ENCODE measurements at regions not wholly inside any gene's neighbourhood (a gene's known extent, or its start where the extent isn't known, plus 50 kb on each side); places are given as distances from the start of the nearest gene placed in this dataset.

GRCh38 chr17:72481572-72481971, 360.8 kb downstream of the SOX9 start:
- TF ChIP-seq EZH2 (IDR thresholded peaks at IDR 0.05; ENCODE audit: low read length, missing control alignments): no peak
- no peak for TF ChIP-seq CTCF (conservative IDR thresholded peaks at IDR 0.05 in 1 of 2, IDR thresholded peaks at IDR 0.05 in 1 of 2; ENCODE audit: low read depth in 1 of 2, low read length in 2 of 2)
- Histone ChIP-seq H3K4me3 (replicated peaks in 1 of 4; ENCODE audit: control extremely low read depth in 1 of 4, insufficient read depth in 1 of 4, low read depth in 3 of 4, low read length in 4 of 4) (no peak overlapping the region), H3K79me2 (ENCODE audit: control insufficient read depth, insufficient read depth, low read length) (no peaks in the 10 kb centered on the region), H4K20me1 (ENCODE audit: control insufficient read depth, extremely low read depth, insufficient read depth, low read length) (no peaks in the 10 kb centered on the region), H3K4me2 (ENCODE audit: extremely low read depth, insufficient read depth, low read length) (no peak overlapping the region), H3K27me3 (ENCODE audit: control insufficient read depth, insufficient read depth, low read length) (no peaks in the 10 kb centered on the region), H3K9me3 (ENCODE audit: control insufficient read depth, insufficient read depth, low read depth, low read length) (no peaks in the 10 kb centered on the region), H3K9ac (ENCODE audit: insufficient read depth, low read length) (no peak overlapping the region), H3K36me3 (ENCODE audit: control insufficient read depth, insufficient read depth, low read length) (no peaks in the 10 kb centered on the region), H3K27ac (ENCODE audit: insufficient read depth, low read length) (no peak overlapping the region), H3K4me1 (ENCODE audit: control insufficient read depth, extremely low read depth, insufficient read depth, low read length) (no peaks in the 10 kb centered on the region), H2AFZ (ENCODE audit: low read length) (no peak overlapping the region)
- no peak for DNase-seq (ENCODE audit: low read depth in 2 of 2)

GRCh38 chr17:72485596-72485995, 364.8 kb downstream of the SOX9 start:
- no peak for TF ChIP-seq EZH2 (IDR thresholded peaks at IDR 0.05; ENCODE audit: low read length, missing control alignments)
- no peak for TF ChIP-seq CTCF (conservative IDR thresholded peaks at IDR 0.05 in 1 of 2, IDR thresholded peaks at IDR 0.05 in 1 of 2; ENCODE audit: low read depth in 1 of 2, low read length in 2 of 2)
- Histone ChIP-seq H3K36me3 (ENCODE audit: control insufficient read depth, insufficient read depth, low read length) (no peaks in the 10 kb centered on the region), H3K4me3 (replicated peaks in 1 of 4; ENCODE audit: control extremely low read depth in 1 of 4, insufficient read depth in 1 of 4, low read depth in 3 of 4, low read length in 4 of 4) (no peak overlapping the region), H3K4me2 (ENCODE audit: extremely low read depth, insufficient read depth, low read length) (no peak overlapping the region), H4K20me1 (ENCODE audit: control insufficient read depth, extremely low read depth, insufficient read depth, low read length) (no peaks in the 10 kb centered on the region), H3K9ac (ENCODE audit: insufficient read depth, low read length) (no peak overlapping the region), H3K4me1 (ENCODE audit: control insufficient read depth, extremely low read depth, insufficient read depth, low read length) (no peaks in the 10 kb centered on the region), H3K27me3 (ENCODE audit: control insufficient read depth, insufficient read depth, low read length) (no peaks in the 10 kb centered on the region), H3K27ac (ENCODE audit: insufficient read depth, low read length) (no peak overlapping the region), H3K9me3 (ENCODE audit: control insufficient read depth, insufficient read depth, low read depth, low read length) (no peaks in the 10 kb centered on the region), H3K79me2 (ENCODE audit: control insufficient read depth, insufficient read depth, low read length) (no peaks in the 10 kb centered on the region), H2AFZ (ENCODE audit: low read length) (no peak overlapping the region)
- no peak for DNase-seq (ENCODE audit: low read depth in 2 of 2)

GRCh38 chr17:72486806-72487205, 366.0 kb downstream of the SOX9 start:
- H3K9ac ChIP-seq (ENCODE audit: insufficient read depth, low read length): no peak overlapping the region
- no peak for DNase-seq (ENCODE audit: low read depth in 2 of 2)
- H3K27ac ChIP-seq (ENCODE audit: insufficient read depth, low read length): no peak overlapping the region
- H3K9me3 ChIP-seq (ENCODE audit: control insufficient read depth, insufficient read depth, low read depth, low read length): no peaks in the 10 kb centered on the region
- no peaks in the 10 kb centered on the region for H3K79me2 ChIP-seq (ENCODE audit: control insufficient read depth, insufficient read depth, low read length)
- H3K36me3 ChIP-seq (ENCODE audit: control insufficient read depth, insufficient read depth, low read length): no peaks in the 10 kb centered on the region
- H3K4me1 ChIP-seq (ENCODE audit: control insufficient read depth, extremely low read depth, insufficient read depth, low read length): no peaks in the 10 kb centered on the region
- no peaks in the 10 kb centered on the region for H4K20me1 ChIP-seq (ENCODE audit: control insufficient read depth, extremely low read depth, insufficient read depth, low read length)
- no peak overlapping the region for H3K4me3 ChIP-seq (replicated peaks in 1 of 4; ENCODE audit: control extremely low read depth in 1 of 4, insufficient read depth in 1 of 4, low read depth in 3 of 4, low read length in 4 of 4)
- H2AFZ ChIP-seq (ENCODE audit: low read length): no peak overlapping the region
- no peaks in the 10 kb centered on the region for H3K27me3 ChIP-seq (ENCODE audit: control insufficient read depth, insufficient read depth, low read length)
- no peak overlapping the region for H3K4me2 ChIP-seq (ENCODE audit: extremely low read depth, insufficient read depth, low read length)
- no peak for TF ChIP-seq CTCF (conservative IDR thresholded peaks at IDR 0.05 in 1 of 2, IDR thresholded peaks at IDR 0.05 in 1 of 2; ENCODE audit: low read depth in 1 of 2, low read length in 2 of 2)
- TF ChIP-seq EZH2 (IDR thresholded peaks at IDR 0.05; ENCODE audit: low read length, missing control alignments): no peak

All from fibroblast of lung (primary cell).